WERI-Rb-1 (cell line): ENCODE measurements at regions not wholly inside any gene's neighbourhood (a gene's known extent, or its start where the extent isn't known, plus 50 kb on each side); places are given as distances from the start of the nearest gene placed in this dataset.

Experiments used
- DNase-seq: peaks from one replicate; pipeline ENCODE4 v3.0.0-alpha.2; 2020
- H3K27ac ChIP-seq: fragments of 250-450 bp; sonication (Bioruptor Pico); 2 replicates; pipeline ENCODE4 v1.5.1; 2020; ENCODE audit warnings: mild to moderate bottlenecking, moderate library complexity
- H3K27me3 ChIP-seq: fragments of 250-450 bp; sonication (Bioruptor Pico); 2 replicates; pipeline ENCODE4 v1.5.1; 2021; ENCODE audit warnings: mild to moderate bottlenecking, low read depth, moderate library complexity; ENCODE audit not compliant: insufficient read depth, severe bottlenecking
- H3K36me3 ChIP-seq: fragments of 250-450 bp; sonication (Bioruptor Pico); 2 replicates; pipeline ENCODE4 v1.5.1; 2020; ENCODE audit warnings: mild to moderate bottlenecking, moderate library complexity
- H3K4me3 ChIP-seq: 2 replicates; pipeline ENCODE4 v1.5.1; 2011; ENCODE audit warnings: low read depth, mild to moderate bottlenecking, control low read depth, low read length
- H3K9me3 ChIP-seq: fragments of 250-450 bp; sonication (Bioruptor Pico); 2 replicates; pipeline ENCODE4 v1.5.1; 2021; ENCODE audit warnings: mild to moderate bottlenecking, moderate library complexity; ENCODE audit not compliant: severe bottlenecking
- CTCF ChIP-seq: IDR thresholded peaks from 2 replicates; pipeline ENCODE4 v1.5.1; 2011; ENCODE audit warnings: low read depth, mild to moderate bottlenecking, control low read depth, inconsistent platforms, low read length

- Histone ChIP-seq H3K9me3 (no peaks in the 10 kb centered on the region), H3K4me3 (no peak overlapping the region), H3K36me3 (no peaks in the 10 kb centered on the region), H3K27ac (no peak overlapping the region), H3K27me3 (no peaks in the 10 kb centered on the region)
- no peak for DNase-seq
- TF ChIP-seq CTCF = no peak
These were observed 130.3 kb downstream of the FOXD1 start for GRCh38 chr5:73318308-73318719.

DNA sequence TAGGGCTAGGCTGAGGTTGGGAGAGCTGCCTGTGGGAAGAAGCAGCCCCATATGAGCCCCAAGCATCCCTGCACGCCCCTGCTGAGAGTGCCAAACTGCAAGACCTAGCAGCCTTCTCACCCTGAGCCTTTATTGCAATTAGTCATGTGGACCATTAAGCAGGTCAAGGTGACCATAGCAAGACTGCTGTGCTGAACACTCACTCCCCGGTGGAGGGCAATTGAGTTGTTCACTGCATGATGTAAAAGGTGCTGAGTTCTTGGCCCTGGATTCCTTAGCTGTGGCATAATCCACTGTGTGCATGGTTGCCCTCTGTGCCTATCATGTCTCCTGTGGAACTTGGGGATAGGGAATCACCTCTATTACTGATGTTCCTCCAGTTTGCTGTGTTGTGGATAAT, 131.1 kb downstream of the FOXD1 start:
- H3K4me3 ChIP-seq = no peak overlapping the region
- H3K9me3 ChIP-seq = no peaks in the 10 kb centered on the region
- no peaks in the 10 kb centered on the region for H3K27me3 ChIP-seq
- no peak for TF ChIP-seq CTCF
- H3K27ac ChIP-seq = no peak overlapping the region
- no peaks in the 10 kb centered on the region for H3K36me3 ChIP-seq
- no peak for DNase-seq

GRCh38 chr5:73314395-73315257, 134.0 kb downstream of the FOXD1 start:
- no peaks in the 10 kb centered on the region for H3K9me3 ChIP-seq
- H3K27me3 ChIP-seq = no peaks in the 10 kb centered on the region
- TF ChIP-seq CTCF = no peak
- DNase-seq = no peak
- H3K27ac ChIP-seq = no peak overlapping the region
- H3K36me3 ChIP-seq = no peaks in the 10 kb centered on the region
- no peak overlapping the region for H3K4me3 ChIP-seq

GRCh38 chr5:73312872-73313510, 135.6 kb downstream of the FOXD1 start:
- Histone ChIP-seq H3K27me3 (no peaks in the 10 kb centered on the region), H3K9me3 (no peaks in the 10 kb centered on the region), H3K27ac (no peak overlapping the region), H3K4me3 (no peak overlapping the region), H3K36me3 (no peaks in the 10 kb centered on the region)
- DNase-seq = no peak
- TF ChIP-seq CTCF = no peak

DNA sequence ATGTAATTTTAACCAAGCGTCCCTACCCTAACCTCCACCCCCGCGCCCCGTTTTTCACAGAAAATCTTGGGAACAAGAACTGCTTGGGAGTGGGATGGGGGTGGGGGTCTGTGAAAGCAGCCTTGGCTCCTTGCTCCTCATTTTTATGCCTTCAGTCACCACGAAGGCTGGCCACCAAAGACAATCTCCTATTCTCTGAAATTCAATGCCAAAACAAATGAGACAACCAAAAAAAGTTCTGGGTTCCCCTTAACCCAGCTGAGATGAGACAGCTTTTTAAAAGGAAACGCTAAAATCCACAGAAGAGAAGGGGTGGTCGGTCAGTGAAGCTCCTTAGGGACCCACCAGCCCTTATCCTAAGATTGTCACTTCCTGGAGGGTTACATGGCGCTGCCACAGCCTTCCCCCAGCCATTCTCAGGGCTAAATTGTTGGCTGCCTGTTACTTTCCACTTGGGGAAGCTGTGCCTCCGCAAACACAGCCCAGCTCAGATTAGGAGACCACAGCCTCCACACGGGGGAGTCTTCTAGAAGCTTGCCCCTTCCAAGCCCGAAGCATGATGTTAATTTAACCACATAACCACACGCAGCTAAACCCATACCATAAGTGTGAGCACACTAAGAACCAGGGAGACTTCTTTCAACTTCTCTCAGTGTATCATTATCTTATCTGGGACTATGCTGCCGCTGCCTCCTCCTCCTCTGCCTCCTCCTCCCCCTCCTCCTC, 136.3 kb downstream of the FOXD1 start:
- DNase-seq = peak; percentile 18
- Histone ChIP-seq H3K4me3 (no peak overlapping the region), H3K27me3 (no peaks in the 10 kb centered on the region), H3K27ac (no peak overlapping the region), H3K9me3 (no peaks in the 10 kb centered on the region), H3K36me3 (no peaks in the 10 kb centered on the region)
- TF ChIP-seq CTCF = no peak
